Progenitor cell of endocrine pancreas (in vitro differentiated cells): ENCODE measurements at regions not wholly inside any gene's neighbourhood (a gene's known extent, or its start where the extent isn't known, plus 50 kb on each side); places are given as distances from the start of the nearest gene placed in this dataset.

Experiments
- DNase-seq: peaks from one replicate; pipeline ENCODE4 v3.0.0; 2021; ENCODE audit warnings: low spot score; ENCODE audit not compliant: unreplicated experiment
- H3K27ac Mint-ChIP-seq: 2 replicates; pipeline ENCODE4 v1.8.0; 2021; ENCODE audit warnings: mild to moderate bottlenecking, moderate library complexity, mixed read lengths
- H3K27me3 Mint-ChIP-seq: 2 replicates; pipeline ENCODE4 v1.8.0; 2021; ENCODE audit warnings: mixed read lengths
- H3K36me3 Mint-ChIP-seq: 2 replicates; pipeline ENCODE4 v1.8.0; 2022; ENCODE audit warnings: mixed read lengths; ENCODE audit not compliant: insufficient read depth
- H3K4me1 Mint-ChIP-seq: 2 replicates; pipeline ENCODE4 v1.8.0; 2021; ENCODE audit warnings: low read depth, mixed read lengths
- H3K4me3 Mint-ChIP-seq: 2 replicates; pipeline ENCODE4 v1.8.0; 2021; ENCODE audit warnings: low read depth, mild to moderate bottlenecking, moderate library complexity, mixed read lengths
- H3K9me3 Mint-ChIP-seq: 2 replicates; pipeline ENCODE4 v1.8.0; 2021; ENCODE audit warnings: low read depth, mixed read lengths
- TF ChIP-seq, protein P1 (sequence below): fragments of 200-600 bp; sonication (generic); IDR thresholded peaks from one replicate; pipeline ENCODE4 v1.5.0; 2021; ENCODE audit warnings: antibody characterized with exemption, mild to moderate bottlenecking; ENCODE audit not compliant: unreplicated experiment

DNA sequence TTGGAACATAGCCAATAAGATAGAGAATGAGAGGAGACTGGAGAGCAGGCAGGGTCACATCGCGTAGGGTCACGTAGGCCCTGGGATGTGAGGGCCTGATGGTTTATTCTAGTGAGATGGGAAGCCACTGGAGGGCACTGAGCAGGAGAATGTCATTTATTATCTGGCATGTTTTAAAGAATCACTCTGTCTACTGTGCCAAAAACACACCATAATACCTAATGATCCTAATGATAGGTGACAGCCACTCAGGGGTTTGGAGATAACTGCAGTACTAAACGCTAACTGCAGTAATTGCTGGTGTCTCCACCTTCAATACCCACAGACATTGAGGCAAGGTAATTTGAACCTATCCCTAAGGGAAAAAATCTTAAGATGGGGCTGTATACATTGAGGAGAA, 185.4 kb downstream of the TTLL7 start:
- TF ChIP-seq, protein P1, sequence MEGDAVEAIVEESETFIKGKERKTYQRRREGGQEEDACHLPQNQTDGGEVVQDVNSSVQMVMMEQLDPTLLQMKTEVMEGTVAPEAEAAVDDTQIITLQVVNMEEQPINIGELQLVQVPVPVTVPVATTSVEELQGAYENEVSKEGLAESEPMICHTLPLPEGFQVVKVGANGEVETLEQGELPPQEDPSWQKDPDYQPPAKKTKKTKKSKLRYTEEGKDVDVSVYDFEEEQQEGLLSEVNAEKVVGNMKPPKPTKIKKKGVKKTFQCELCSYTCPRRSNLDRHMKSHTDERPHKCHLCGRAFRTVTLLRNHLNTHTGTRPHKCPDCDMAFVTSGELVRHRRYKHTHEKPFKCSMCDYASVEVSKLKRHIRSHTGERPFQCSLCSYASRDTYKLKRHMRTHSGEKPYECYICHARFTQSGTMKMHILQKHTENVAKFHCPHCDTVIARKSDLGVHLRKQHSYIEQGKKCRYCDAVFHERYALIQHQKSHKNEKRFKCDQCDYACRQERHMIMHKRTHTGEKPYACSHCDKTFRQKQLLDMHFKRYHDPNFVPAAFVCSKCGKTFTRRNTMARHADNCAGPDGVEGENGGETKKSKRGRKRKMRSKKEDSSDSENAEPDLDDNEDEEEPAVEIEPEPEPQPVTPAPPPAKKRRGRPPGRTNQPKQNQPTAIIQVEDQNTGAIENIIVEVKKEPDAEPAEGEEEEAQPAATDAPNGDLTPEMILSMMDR, result no peak

DNA sequence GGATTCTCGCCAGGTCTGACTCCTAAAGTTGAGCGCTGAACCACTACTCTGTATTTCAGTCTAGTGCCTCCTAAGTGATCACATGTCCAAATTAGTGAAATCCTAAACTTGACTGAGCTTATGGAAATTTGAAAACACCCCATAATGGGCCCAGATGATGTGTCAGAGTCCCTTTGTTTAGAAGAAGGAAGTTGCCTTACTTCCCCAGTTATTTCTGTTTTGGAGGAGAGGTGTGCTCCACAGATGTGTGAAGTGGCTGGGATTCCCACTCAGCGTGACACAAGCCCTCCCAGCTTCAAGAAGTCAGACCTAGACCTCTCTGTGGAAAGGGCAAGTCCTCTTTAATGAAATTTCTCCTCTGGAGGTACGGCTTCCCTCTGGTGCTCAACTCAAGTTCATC, 188.8 kb downstream of the TTLL7 start:
- TF ChIP-seq, protein P1, result no peak
- no peak for DNase-seq
- H3K36me3 Mint-ChIP-seq, result no peaks in the 10 kb centered on the region
- H3K27ac Mint-ChIP-seq, result no peak overlapping the region
- no peaks in the 10 kb centered on the region for H3K27me3 Mint-ChIP-seq
- peaks cover 5% of the 10 kb centered on the region for H3K4me1 Mint-ChIP-seq
- no peaks in the 10 kb centered on the region for H3K9me3 Mint-ChIP-seq
- H3K4me3 Mint-ChIP-seq, result no peak overlapping the region

More for the DNA sequence above, 185.4 kb downstream of the TTLL7 start:
- H3K4me3 Mint-ChIP-seq, result no peak overlapping the region
- no peaks in the 10 kb centered on the region for H3K27me3 Mint-ChIP-seq
- peaks cover 7% of the 10 kb centered on the region for H3K4me1 Mint-ChIP-seq
- no peak overlapping the region for H3K27ac Mint-ChIP-seq
- H3K9me3 Mint-ChIP-seq, result peaks cover 3% of the 10 kb centered on the region
- no peaks in the 10 kb centered on the region for H3K36me3 Mint-ChIP-seq
- DNase-seq, result no peak

- Mint-ChIP-seq H3K27ac (no peak overlapping the region), H3K4me1 (peaks cover 2% of the 10 kb centered on the region), H3K4me3 (no peak overlapping the region), H3K36me3 (no peaks in the 10 kb centered on the region), H3K9me3 (no peaks in the 10 kb centered on the region), H3K27me3 (no peaks in the 10 kb centered on the region)
- no peak for DNase-seq
- TF ChIP-seq, protein P1, result no peak
These were observed 190.4 kb downstream of the TTLL7 start for GRCh38 chr1:83808536-83808935.

DNA sequence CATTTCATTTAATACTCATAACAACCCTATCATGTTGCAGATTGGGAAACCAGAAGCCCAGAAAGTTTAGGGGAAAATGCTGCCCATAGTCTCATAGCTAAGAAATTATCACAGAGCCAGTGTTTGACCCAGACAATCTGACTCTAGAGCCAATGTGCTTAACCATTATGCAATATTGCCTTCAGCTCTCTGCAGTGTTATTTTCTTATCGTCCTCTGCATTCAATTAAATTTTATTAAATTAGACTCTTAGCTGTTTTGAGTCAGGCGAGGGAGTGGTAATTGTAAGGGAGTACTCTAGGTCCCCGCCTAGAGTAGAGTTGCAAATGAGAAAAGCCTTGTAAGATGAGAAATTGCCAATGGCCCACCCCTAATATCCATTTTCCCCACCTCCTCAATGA, 191.1 kb downstream of the TTLL7 start:
- no peaks in the 10 kb centered on the region for H3K36me3 Mint-ChIP-seq
- peaks cover 9% of the 10 kb centered on the region for H3K4me1 Mint-ChIP-seq
- H3K9me3 Mint-ChIP-seq, result no peaks in the 10 kb centered on the region
- H3K27ac Mint-ChIP-seq, result no peak overlapping the region
- TF ChIP-seq, protein P1, result no peak
- H3K4me3 Mint-ChIP-seq, result no peak overlapping the region
- DNase-seq, result no peak
- no peaks in the 10 kb centered on the region for H3K27me3 Mint-ChIP-seq

- Mint-ChIP-seq H3K27me3 (no peaks in the 10 kb centered on the region), H3K27ac (no peak overlapping the region), H3K36me3 (no peaks in the 10 kb centered on the region), H3K9me3 (no peaks in the 10 kb centered on the region), H3K4me3 (no peak overlapping the region), H3K4me1 (peaks cover 15% of the 10 kb centered on the region)
- TF ChIP-seq, protein P1, result no peak
- no peak for DNase-seq
These were observed 191.7 kb downstream of the TTLL7 start for GRCh38 chr1:83807231-83807630.
